ENCODE measurements at regions not wholly inside any gene's neighbourhood (a gene's known extent, or its start where the extent isn't known, plus 50 kb on each side); places are given as distances from the start of the nearest gene placed in this dataset.
A peak's percentile ranks its signal among the peaks of the same experiment; 100 is the strongest.
"Not testable (repeated sequence)": the region's sequence is repeated elsewhere in the genome, so short reads cannot be mapped to it uniquely, and the experiment has no call there.

GRCh38 chr7:115613836-115614235 lies 416.7 kb downstream of the TFEC start:
- Histone ChIP-seq H3K9me2 (ENCODE audit: low read depth, low read length) (no peaks in the 10 kb centered on the region), H3K4me3 (ENCODE audit: low read depth, low read length, poor library complexity, severe bottlenecking) (no peak overlapping the region), H3K9ac (ENCODE audit: low read length) (no peak overlapping the region), H4K20me1 (ENCODE audit: insufficient read depth, low read length) (no peaks in the 10 kb centered on the region), H3K36me3 (ENCODE audit: insufficient read depth, low read length) (no peaks in the 10 kb centered on the region), H3K79me2 (ENCODE audit: insufficient read depth, low read length) (no peaks in the 10 kb centered on the region), H3F3A (ENCODE audit: insufficient read depth, low read length) (no peaks in the 10 kb centered on the region), H2AFZ (ENCODE audit: low read length) (no peak overlapping the region), H3K9me3 (ENCODE audit: low read length) (no peaks in the 10 kb centered on the region), H3K27ac (ENCODE audit: low read depth, low read length, poor library complexity, severe bottlenecking) (no peak overlapping the region), H3K27me3 (ENCODE audit: insufficient read depth, low read length) (no peaks in the 10 kb centered on the region), H3K4me1 (ENCODE audit: insufficient read depth, low read length, severe bottlenecking) (no peaks in the 10 kb centered on the region), H3K4me2 (ENCODE audit: low read length) (no peak overlapping the region)
- TF ChIP-seq EZH2 (IDR thresholded peaks at IDR 0.05; ENCODE audit: borderline replicate concordance, low read length) = no peak
- no peak for TF ChIP-seq CTCF (IDR thresholded peaks at IDR 0.05; ENCODE audit: low read length)

- no peaks in the 10 kb centered on the region for H3K9me3 ChIP-seq (ENCODE audit: low read length)
- H3K4me2 ChIP-seq (ENCODE audit: low read length) = no peak overlapping the region
- no peak overlapping the region for H2AFZ ChIP-seq (ENCODE audit: low read length)
- H3K4me1 ChIP-seq (ENCODE audit: insufficient read depth, low read length, severe bottlenecking) = no peaks in the 10 kb centered on the region
- H3K27me3 ChIP-seq (ENCODE audit: insufficient read depth, low read length) = no peaks in the 10 kb centered on the region
- H3K79me2 ChIP-seq (ENCODE audit: insufficient read depth, low read length) = no peaks in the 10 kb centered on the region
- TF ChIP-seq CTCF (IDR thresholded peaks at IDR 0.05; ENCODE audit: low read length) (peak; percentile 24; the same call in 1 of the 2 replicates), EZH2 (IDR thresholded peaks at IDR 0.05; ENCODE audit: borderline replicate concordance, low read length) (no peak)
- H3K36me3 ChIP-seq (ENCODE audit: insufficient read depth, low read length) = no peaks in the 10 kb centered on the region
- no peak overlapping the region for H3K4me3 ChIP-seq (ENCODE audit: low read depth, low read length, poor library complexity, severe bottlenecking)
- no peaks in the 10 kb centered on the region for H3F3A ChIP-seq (ENCODE audit: insufficient read depth, low read length)
- H3K27ac ChIP-seq (ENCODE audit: low read depth, low read length, poor library complexity, severe bottlenecking) = no peak overlapping the region
- no peaks in the 10 kb centered on the region for H3K9me2 ChIP-seq (ENCODE audit: low read depth, low read length)
- H4K20me1 ChIP-seq (ENCODE audit: insufficient read depth, low read length) = no peaks in the 10 kb centered on the region
- H3K9ac ChIP-seq (ENCODE audit: low read length) = no peak overlapping the region
Measured at GRCh38 chr7:115603416-115603815, 427.1 kb downstream of the TFEC start.

- H3K4me2 ChIP-seq (ENCODE audit: low read length) = no peak overlapping the region
- H2AFZ ChIP-seq (ENCODE audit: low read length) = no peak overlapping the region
- TF ChIP-seq EZH2 (IDR thresholded peaks at IDR 0.05; ENCODE audit: borderline replicate concordance, low read length) (no peak), CTCF (IDR thresholded peaks at IDR 0.05; ENCODE audit: low read length) (no peak)
- H3K4me3 ChIP-seq (ENCODE audit: low read depth, low read length, poor library complexity, severe bottlenecking) = no peak overlapping the region
- no peaks in the 10 kb centered on the region for H3K79me2 ChIP-seq (ENCODE audit: insufficient read depth, low read length)
- H4K20me1 ChIP-seq (ENCODE audit: insufficient read depth, low read length) = no peaks in the 10 kb centered on the region
- no peaks in the 10 kb centered on the region for H3K27me3 ChIP-seq (ENCODE audit: insufficient read depth, low read length)
- no peaks in the 10 kb centered on the region for H3K36me3 ChIP-seq (ENCODE audit: insufficient read depth, low read length)
- H3K4me1 ChIP-seq (ENCODE audit: insufficient read depth, low read length, severe bottlenecking) = no peaks in the 10 kb centered on the region
- H3F3A ChIP-seq (ENCODE audit: insufficient read depth, low read length) = no peaks in the 10 kb centered on the region
- H3K9me2 ChIP-seq (ENCODE audit: low read depth, low read length) = no peaks in the 10 kb centered on the region
- no peak overlapping the region for H3K9ac ChIP-seq (ENCODE audit: low read length)
- no peak overlapping the region for H3K27ac ChIP-seq (ENCODE audit: low read depth, low read length, poor library complexity, severe bottlenecking)
- H3K9me3 ChIP-seq (ENCODE audit: low read length) = no peaks in the 10 kb centered on the region
Measured at GRCh38 chr7:115600207-115600606, 430.4 kb downstream of the TFEC start.

GRCh38 chr7:115599184-115599583 lies 431.4 kb downstream of the TFEC start:
- not testable (repeated sequence) for H3K27me3 ChIP-seq (ENCODE audit: insufficient read depth, low read length)

GRCh38 chr7:115597220-115597619 lies 433.3 kb downstream of the TFEC start:
- H3K36me3 ChIP-seq (ENCODE audit: insufficient read depth, low read length); H3K79me2 ChIP-seq (ENCODE audit: insufficient read depth, low read length); H4K20me1 ChIP-seq (ENCODE audit: insufficient read depth, low read length); H3K9me3 ChIP-seq (ENCODE audit: low read length); H3K9me2 ChIP-seq (ENCODE audit: low read depth, low read length); H3K4me1 ChIP-seq (ENCODE audit: insufficient read depth, low read length, severe bottlenecking); H3K4me3 ChIP-seq (ENCODE audit: low read depth, low read length, poor library complexity, severe bottlenecking); H3K9ac ChIP-seq (ENCODE audit: low read length); H3K27me3 ChIP-seq (ENCODE audit: insufficient read depth, low read length); H3K4me2 ChIP-seq (ENCODE audit: low read length); H2AFZ ChIP-seq (ENCODE audit: low read length); H3F3A ChIP-seq (ENCODE audit: insufficient read depth, low read length); H3K27ac ChIP-seq (ENCODE audit: low read depth, low read length, poor library complexity, severe bottlenecking): not testable (repeated sequence)

More at GRCh38 chr7:115599184-115599583, 431.4 kb downstream of the TFEC start:
- H3K36me3 ChIP-seq (ENCODE audit: insufficient read depth, low read length); H3K9me2 ChIP-seq (ENCODE audit: low read depth, low read length); H3F3A ChIP-seq (ENCODE audit: insufficient read depth, low read length); H3K9me3 ChIP-seq (ENCODE audit: low read length); H3K79me2 ChIP-seq (ENCODE audit: insufficient read depth, low read length); H3K4me1 ChIP-seq (ENCODE audit: insufficient read depth, low read length, severe bottlenecking); H2AFZ ChIP-seq (ENCODE audit: low read length); H3K27ac ChIP-seq (ENCODE audit: low read depth, low read length, poor library complexity, severe bottlenecking); H3K9ac ChIP-seq (ENCODE audit: low read length); H3K4me3 ChIP-seq (ENCODE audit: low read depth, low read length, poor library complexity, severe bottlenecking); H4K20me1 ChIP-seq (ENCODE audit: insufficient read depth, low read length); H3K4me2 ChIP-seq (ENCODE audit: low read length): not testable (repeated sequence)

Data from OCI-LY1 (cell line).